Fibroblast of lung (primary cell): ENCODE measurements at regions not wholly inside any gene's neighbourhood (a gene's known extent, or its start where the extent isn't known, plus 50 kb on each side); places are given as distances from the start of the nearest gene placed in this dataset.
"Not testable (repeated sequence)": the region's sequence is repeated elsewhere in the genome, so short reads cannot be mapped to it uniquely, and the experiment has no call there.

ENCODE experiments used
- DNase-seq, 2 donors: peaks; one replicate each; pipeline versions ENCODE4 v3.0.0 to v3.0.0-alpha.2; 2010; ENCODE audit warnings: low read depth in 2 of 2
- H2AFZ ChIP-seq: 2 replicates; pipeline ENCODE4 v1.5.1; 2012; ENCODE audit warnings: low read length, control low read depth, inconsistent platforms
- H3K27ac ChIP-seq: 2 replicates; pipeline ENCODE4 v1.5.1; 2011; ENCODE audit warnings: low read length, control low read depth; ENCODE audit not compliant: insufficient read depth
- H3K27me3 ChIP-seq: 2 replicates; pipeline ENCODE4 v1.5.1; 2011; ENCODE audit warnings: mild to moderate bottlenecking, low read length; ENCODE audit not compliant: control insufficient read depth, insufficient read depth
- H3K36me3 ChIP-seq: 2 replicates; pipeline ENCODE4 v1.5.1; 2011; ENCODE audit warnings: low read length; ENCODE audit not compliant: control insufficient read depth, insufficient read depth
- H3K4me1 ChIP-seq: 2 replicates; pipeline ENCODE4 v1.5.1; 2011; ENCODE audit warnings: low read length; ENCODE audit not compliant: control insufficient read depth, insufficient read depth; ENCODE audit errors: extremely low read depth
- H3K4me2 ChIP-seq: 2 replicates; pipeline ENCODE4 v1.5.1; 2011; ENCODE audit warnings: low read length, control low read depth; ENCODE audit not compliant: insufficient read depth; ENCODE audit errors: extremely low read depth
- H3K4me3 ChIP-seq, 4 experiments: fragments of 200-600 bp in 1 of 4; sonication (generic) in 1 of 4; replicated peaks in 1 of 4; 2 replicates each; pipeline ENCODE4 v1.5.1; 2011 to 2016; ENCODE audit warnings: low read length in 4 of 4, low read depth in 3 of 4, mild to moderate bottlenecking in 3 of 4, control low read depth in 2 of 4, inconsistent platforms in 1 of 4, mixed read lengths in 1 of 4; ENCODE audit not compliant: insufficient read depth in 1 of 4; ENCODE audit errors: control extremely low read depth in 1 of 4
- H3K79me2 ChIP-seq: 2 replicates; pipeline ENCODE4 v1.5.1; 2012; ENCODE audit warnings: mild to moderate bottlenecking, low read length, inconsistent platforms; ENCODE audit not compliant: control insufficient read depth, insufficient read depth
- H3K9ac ChIP-seq: 2 replicates; pipeline ENCODE4 v1.5.1; 2011; ENCODE audit warnings: mild to moderate bottlenecking, low read length, control low read depth; ENCODE audit not compliant: insufficient read depth
- H3K9me3 ChIP-seq: 2 replicates; pipeline ENCODE4 v1.5.1; 2012; ENCODE audit warnings: low read depth, low read length; ENCODE audit not compliant: control insufficient read depth, insufficient read depth
- H4K20me1 ChIP-seq: 2 replicates; pipeline ENCODE4 v1.5.1; 2011; ENCODE audit warnings: low read length; ENCODE audit not compliant: control insufficient read depth, insufficient read depth; ENCODE audit errors: extremely low read depth

- H3K4me1 ChIP-seq, H3K9me3 ChIP-seq, H3K4me3 ChIP-seq, H3K36me3 ChIP-seq, H3K79me2 ChIP-seq, H3K9ac ChIP-seq, H2AFZ ChIP-seq, H3K27ac ChIP-seq, H3K27me3 ChIP-seq, DNase-seq, H3K4me2 ChIP-seq, H4K20me1 ChIP-seq: not testable (repeated sequence)
Measured at GRCh38 chr16:15205939-15206338, 111.9 kb upstream of the RRN3 start.

GRCh38 chr16:15204571-15204970, 110.5 kb upstream of the RRN3 start:
- H3K27me3 ChIP-seq, H3K4me1 ChIP-seq, H3K36me3 ChIP-seq, DNase-seq, H3K4me3 ChIP-seq, H3K79me2 ChIP-seq, H3K9ac ChIP-seq, H3K27ac ChIP-seq, H4K20me1 ChIP-seq, H3K9me3 ChIP-seq, H2AFZ ChIP-seq, H3K4me2 ChIP-seq: not testable (repeated sequence)

- not testable (repeated sequence) for H3K4me3 ChIP-seq, H3K4me1 ChIP-seq, H3K79me2 ChIP-seq, H3K9ac ChIP-seq, H3K4me2 ChIP-seq, H3K9me3 ChIP-seq, H4K20me1 ChIP-seq, H3K36me3 ChIP-seq, H3K27me3 ChIP-seq, H3K27ac ChIP-seq, H2AFZ ChIP-seq
- peak; percentile 0 to 2 for DNase-seq
Measured at GRCh38 chr16:15192813-15193212, 98.7 kb upstream of the RRN3 start.

- not testable (repeated sequence) for H3K79me2 ChIP-seq, H4K20me1 ChIP-seq, H3K36me3 ChIP-seq, H3K4me2 ChIP-seq, H3K27ac ChIP-seq, H3K27me3 ChIP-seq, DNase-seq, H3K4me1 ChIP-seq, H3K9me3 ChIP-seq, H3K4me3 ChIP-seq, H2AFZ ChIP-seq, H3K9ac ChIP-seq
Measured at GRCh38 chr16:15192197-15192596, 98.1 kb upstream of the RRN3 start.

GRCh38 chr16:15189478-15189877, 95.4 kb upstream of the RRN3 start:
- not testable (repeated sequence) for H3K9me3 ChIP-seq, H3K27me3 ChIP-seq, H3K79me2 ChIP-seq, H3K36me3 ChIP-seq, H3K27ac ChIP-seq, H2AFZ ChIP-seq, H3K9ac ChIP-seq, H3K4me3 ChIP-seq, DNase-seq, H3K4me2 ChIP-seq, H4K20me1 ChIP-seq, H3K4me1 ChIP-seq
